ENCODE measurements at regions not wholly inside any gene's neighbourhood (a gene's known extent, or its start where the extent isn't known, plus 50 kb on each side); places are given as distances from the start of the nearest gene placed in this dataset.

DNA sequence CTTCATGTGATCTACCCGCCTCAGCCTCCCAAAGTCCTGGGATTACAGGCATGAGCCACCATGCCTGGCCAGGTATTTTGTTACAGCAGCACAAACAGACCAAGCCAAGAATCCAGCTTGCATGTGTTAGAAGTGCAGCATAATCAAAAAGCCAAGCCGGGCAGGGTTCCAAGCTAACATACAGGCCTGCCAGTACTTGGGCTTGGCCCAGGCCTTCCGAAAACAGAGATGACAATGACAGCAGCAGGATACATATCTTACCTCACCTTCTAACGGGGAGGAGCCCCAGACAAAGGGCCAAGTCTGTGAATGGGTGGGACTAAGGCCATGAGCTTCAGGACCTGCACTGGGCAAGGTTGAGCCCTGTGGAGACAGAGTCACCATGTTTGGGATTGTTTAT is 91.4 kb upstream of the ZNF462 start:
- Histone ChIP-seq H3K4me2 (ENCODE audit: control insufficient read depth, extremely low read depth, insufficient read depth, low read depth, low read length) (no peak overlapping the region), H3K27me3 (ENCODE audit: control insufficient read depth, extremely low read depth, insufficient read depth, low read length) (no peaks in the 10 kb centered on the region), H3K79me2 (ENCODE audit: control insufficient read depth, insufficient read depth, low read length) (no peaks in the 10 kb centered on the region), H3K4me3 (ENCODE audit: control insufficient read depth in 2 of 3, extremely low read depth in 1 of 3, insufficient read depth in 2 of 3, low read depth in 1 of 3, low read length in 3 of 3) (no peak overlapping the region), H3K9me1 (ENCODE audit: control insufficient read depth, extremely low read depth, insufficient read depth, low read length) (no peaks in the 10 kb centered on the region), H3K27ac (ENCODE audit: control insufficient read depth, insufficient read depth, low read length) (no peak overlapping the region), H3K36me3 (ENCODE audit: control insufficient read depth in 2 of 2, extremely low read depth in 1 of 2, insufficient read depth in 2 of 2, low read length in 2 of 2) (no peaks in the 10 kb centered on the region), H4K20me1 (ENCODE audit: control insufficient read depth, extremely low read depth, insufficient read depth, low read length) (no peaks in the 10 kb centered on the region), H3K4me1 (ENCODE audit: control insufficient read depth, extremely low read depth, insufficient read depth, low read length) (peaks cover 17% of the 10 kb centered on the region), H2AFZ (ENCODE audit: control insufficient read depth, low read length) (no peak overlapping the region), H3K9ac (ENCODE audit: control insufficient read depth, extremely low read depth, insufficient read depth, low read length) (no peak overlapping the region), H3K9me3 (ENCODE audit: control insufficient read depth, low read depth, low read length) (no peaks in the 10 kb centered on the region)
- DNase-seq (ENCODE audit: low read depth, low spot score): no peak
- dilution Hi-C loops (cut with MboI; ENCODE audit: extremely low pct_ligation_motif_present, low sequenced_read_pairs): no loop called here
- TF ChIP-seq, protein P1, sequence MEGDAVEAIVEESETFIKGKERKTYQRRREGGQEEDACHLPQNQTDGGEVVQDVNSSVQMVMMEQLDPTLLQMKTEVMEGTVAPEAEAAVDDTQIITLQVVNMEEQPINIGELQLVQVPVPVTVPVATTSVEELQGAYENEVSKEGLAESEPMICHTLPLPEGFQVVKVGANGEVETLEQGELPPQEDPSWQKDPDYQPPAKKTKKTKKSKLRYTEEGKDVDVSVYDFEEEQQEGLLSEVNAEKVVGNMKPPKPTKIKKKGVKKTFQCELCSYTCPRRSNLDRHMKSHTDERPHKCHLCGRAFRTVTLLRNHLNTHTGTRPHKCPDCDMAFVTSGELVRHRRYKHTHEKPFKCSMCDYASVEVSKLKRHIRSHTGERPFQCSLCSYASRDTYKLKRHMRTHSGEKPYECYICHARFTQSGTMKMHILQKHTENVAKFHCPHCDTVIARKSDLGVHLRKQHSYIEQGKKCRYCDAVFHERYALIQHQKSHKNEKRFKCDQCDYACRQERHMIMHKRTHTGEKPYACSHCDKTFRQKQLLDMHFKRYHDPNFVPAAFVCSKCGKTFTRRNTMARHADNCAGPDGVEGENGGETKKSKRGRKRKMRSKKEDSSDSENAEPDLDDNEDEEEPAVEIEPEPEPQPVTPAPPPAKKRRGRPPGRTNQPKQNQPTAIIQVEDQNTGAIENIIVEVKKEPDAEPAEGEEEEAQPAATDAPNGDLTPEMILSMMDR (optimal IDR thresholded peaks at IDR 0.05 in 1 of 3, IDR thresholded peaks at IDR 0.05 in 1 of 3, conservative IDR thresholded peaks at IDR 0.05 in 1 of 3; ENCODE audit: extremely low read depth in 1 of 3, insufficient read depth in 2 of 3, low read length in 3 of 3): no peak
- TF ChIP-seq EZH2 (IDR thresholded peaks at IDR 0.05; ENCODE audit: low read length): no peak
- FAIRE-seq: peak; percentile 39

DNA sequence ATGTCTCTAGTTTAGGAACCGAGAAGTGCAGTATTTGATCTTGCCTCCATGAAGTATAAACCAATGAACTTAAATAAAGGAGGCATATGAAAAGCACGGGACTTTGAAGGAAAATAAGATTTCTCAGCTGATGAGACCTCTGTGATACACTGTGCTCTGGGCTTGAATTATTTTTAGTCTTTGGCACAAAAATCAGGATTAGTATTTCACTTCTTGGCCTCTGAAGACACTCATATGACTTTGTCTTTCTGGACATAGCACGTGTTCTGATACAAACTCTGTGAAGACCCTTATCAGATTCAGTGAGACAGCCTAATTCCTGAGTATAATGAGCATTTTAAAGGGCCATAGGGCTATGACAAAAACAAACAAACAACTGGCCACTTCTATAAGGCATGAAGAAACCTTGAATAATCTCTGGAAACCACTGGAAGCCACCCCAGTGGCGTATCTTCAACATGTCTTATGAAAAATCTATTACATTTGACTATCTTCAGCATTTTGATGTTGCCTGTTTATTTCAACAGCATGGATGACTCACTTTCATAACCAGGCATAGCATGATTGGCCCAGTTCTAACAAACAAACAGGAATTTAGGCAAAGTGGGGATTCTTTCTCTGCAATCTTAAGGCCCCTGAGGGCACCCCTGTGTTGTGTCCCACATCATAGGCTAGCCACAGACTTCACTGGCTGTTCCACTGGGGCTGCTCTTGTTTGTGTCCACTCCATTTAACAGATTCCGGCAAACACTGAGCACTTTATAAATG is 90.3 kb upstream of the ZNF462 start:
- peak; percentile 74 for FAIRE-seq

More for the DNA sequence above, 90.3 kb upstream of the ZNF462 start:
- no peaks in the 10 kb centered on the region for H3K9me3 ChIP-seq (ENCODE audit: control insufficient read depth, low read depth, low read length)
- no peaks in the 10 kb centered on the region for H3K79me2 ChIP-seq (ENCODE audit: control insufficient read depth, insufficient read depth, low read length)
- no peak overlapping the region for H3K4me3 ChIP-seq (ENCODE audit: control insufficient read depth in 2 of 3, extremely low read depth in 1 of 3, insufficient read depth in 2 of 3, low read depth in 1 of 3, low read length in 3 of 3)
- H3K36me3 ChIP-seq (ENCODE audit: control insufficient read depth in 2 of 2, extremely low read depth in 1 of 2, insufficient read depth in 2 of 2, low read length in 2 of 2): no peaks in the 10 kb centered on the region
- H3K4me1 ChIP-seq (ENCODE audit: control insufficient read depth, extremely low read depth, insufficient read depth, low read length): peaks cover 17% of the 10 kb centered on the region
- no peaks in the 10 kb centered on the region for H3K9me1 ChIP-seq (ENCODE audit: control insufficient read depth, extremely low read depth, insufficient read depth, low read length)
- H4K20me1 ChIP-seq (ENCODE audit: control insufficient read depth, extremely low read depth, insufficient read depth, low read length): no peaks in the 10 kb centered on the region
- DNase-seq (ENCODE audit: low read depth, low spot score): no peak
- peak overlapping the region; percentile 35 for H2AFZ ChIP-seq (ENCODE audit: control insufficient read depth, low read length)
- dilution Hi-C loops (cut with MboI; ENCODE audit: extremely low pct_ligation_motif_present, low sequenced_read_pairs): no loop called here
- H3K27ac ChIP-seq (ENCODE audit: control insufficient read depth, insufficient read depth, low read length): peak overlapping the region; percentile 35
- TF ChIP-seq EZH2 (IDR thresholded peaks at IDR 0.05; ENCODE audit: low read length): no peak
- TF ChIP-seq, protein P1 (optimal IDR thresholded peaks at IDR 0.05 in 1 of 3, IDR thresholded peaks at IDR 0.05 in 1 of 3, conservative IDR thresholded peaks at IDR 0.05 in 1 of 3; ENCODE audit: extremely low read depth in 1 of 3, insufficient read depth in 2 of 3, low read length in 3 of 3): no peak
- H3K4me2 ChIP-seq (ENCODE audit: control insufficient read depth, extremely low read depth, insufficient read depth, low read depth, low read length): peak overlapping the region; percentile 65
- peak overlapping the region; percentile 5 for H3K9ac ChIP-seq (ENCODE audit: control insufficient read depth, extremely low read depth, insufficient read depth, low read length)
- H3K27me3 ChIP-seq (ENCODE audit: control insufficient read depth, extremely low read depth, insufficient read depth, low read length): no peaks in the 10 kb centered on the region
